Right atrium auricular region (tissue), 2 donors: ENCODE measurements at regions not wholly inside any gene's neighbourhood (a gene's known extent, or its start where the extent isn't known, plus 50 kb on each side); places are given as distances from the start of the nearest gene placed in this dataset.

Source experiments
- DNase-seq: peaks from one replicate; pipeline ENCODE4 v3.0.0-alpha.2; 2019; ENCODE audit warnings: low spot score
- H3K27ac ChIP-seq, 2 donors: fragments of 200-600 bp; sonication (generic); 1 replicate in 1 of 2; 2 replicates in 1 of 2; pipeline ENCODE4 v1.5.1; 2016 to 2019
- H3K27me3 ChIP-seq, 2 donors: fragments of 200-600 bp; sonication (generic); one replicate each; pipeline versions ENCODE4 v1.5.1 to v1.6.0; 2017 to 2019
- H3K36me3 ChIP-seq: fragments of 200-600 bp; sonication (generic); one replicate; pipeline ENCODE4 v1.5.1; 2016
- H3K4me1 ChIP-seq, 2 donors: fragments of 200-600 bp; sonication (generic); one replicate each; pipeline versions ENCODE4 v1.5.1 to v1.6.0; 2017 to 2019
- H3K4me3 ChIP-seq, 2 donors: fragments of 200-600 bp; sonication (generic); 1 replicate in 1 of 2; 2 replicates in 1 of 2; pipeline ENCODE4 v1.5.1; 2017 to 2019; ENCODE audit warnings: mild to moderate bottlenecking in 1 of 2, moderate library complexity in 1 of 2
- H3K9me3 ChIP-seq, 2 donors: fragments of 200-600 bp; sonication (generic); one replicate each; pipeline ENCODE4 v1.5.1; 2019
- TF ChIP-seq, protein P1 (sequence below), 2 donors: fragments of 200-600 bp; sonication (generic); IDR thresholded peaks; one replicate each; pipeline ENCODE4 v1.5.1; 2019; ENCODE audit warnings: antibody characterized with exemption in 2 of 2

DNA sequence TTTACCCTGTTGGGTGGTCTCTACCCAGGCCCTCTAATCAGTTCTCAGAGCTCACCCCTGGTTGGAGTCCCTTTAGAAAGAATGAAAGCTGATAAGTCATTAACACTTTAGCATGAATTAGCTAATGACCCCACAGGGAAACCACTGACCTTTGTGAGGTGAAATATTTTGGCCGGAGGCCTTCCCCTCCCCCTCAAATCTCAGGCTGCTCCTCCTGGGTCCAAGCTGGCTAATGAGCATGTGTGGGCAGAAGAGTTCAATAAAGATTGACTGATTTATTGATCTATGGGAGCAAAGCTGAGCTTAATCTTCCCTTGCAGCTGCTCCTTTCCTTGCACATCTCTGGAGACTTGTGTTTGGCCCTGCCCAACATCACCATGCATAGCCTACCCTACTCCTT lies 78.8 kb upstream of the CCDC85A start:
- no peaks in the 10 kb centered on the region for H3K4me1 ChIP-seq
- TF ChIP-seq, protein P1, sequence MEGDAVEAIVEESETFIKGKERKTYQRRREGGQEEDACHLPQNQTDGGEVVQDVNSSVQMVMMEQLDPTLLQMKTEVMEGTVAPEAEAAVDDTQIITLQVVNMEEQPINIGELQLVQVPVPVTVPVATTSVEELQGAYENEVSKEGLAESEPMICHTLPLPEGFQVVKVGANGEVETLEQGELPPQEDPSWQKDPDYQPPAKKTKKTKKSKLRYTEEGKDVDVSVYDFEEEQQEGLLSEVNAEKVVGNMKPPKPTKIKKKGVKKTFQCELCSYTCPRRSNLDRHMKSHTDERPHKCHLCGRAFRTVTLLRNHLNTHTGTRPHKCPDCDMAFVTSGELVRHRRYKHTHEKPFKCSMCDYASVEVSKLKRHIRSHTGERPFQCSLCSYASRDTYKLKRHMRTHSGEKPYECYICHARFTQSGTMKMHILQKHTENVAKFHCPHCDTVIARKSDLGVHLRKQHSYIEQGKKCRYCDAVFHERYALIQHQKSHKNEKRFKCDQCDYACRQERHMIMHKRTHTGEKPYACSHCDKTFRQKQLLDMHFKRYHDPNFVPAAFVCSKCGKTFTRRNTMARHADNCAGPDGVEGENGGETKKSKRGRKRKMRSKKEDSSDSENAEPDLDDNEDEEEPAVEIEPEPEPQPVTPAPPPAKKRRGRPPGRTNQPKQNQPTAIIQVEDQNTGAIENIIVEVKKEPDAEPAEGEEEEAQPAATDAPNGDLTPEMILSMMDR (IDR thresholded peaks at IDR 0.05) = no peak
- H3K9me3 ChIP-seq = no peaks in the 10 kb centered on the region
- H3K27me3 ChIP-seq = no peaks in the 10 kb centered on the region
- H3K4me3 ChIP-seq = no peak overlapping the region
- H3K36me3 ChIP-seq = no peaks in the 10 kb centered on the region
- no peak for DNase-seq
- H3K27ac ChIP-seq = no peak overlapping the region

DNA sequence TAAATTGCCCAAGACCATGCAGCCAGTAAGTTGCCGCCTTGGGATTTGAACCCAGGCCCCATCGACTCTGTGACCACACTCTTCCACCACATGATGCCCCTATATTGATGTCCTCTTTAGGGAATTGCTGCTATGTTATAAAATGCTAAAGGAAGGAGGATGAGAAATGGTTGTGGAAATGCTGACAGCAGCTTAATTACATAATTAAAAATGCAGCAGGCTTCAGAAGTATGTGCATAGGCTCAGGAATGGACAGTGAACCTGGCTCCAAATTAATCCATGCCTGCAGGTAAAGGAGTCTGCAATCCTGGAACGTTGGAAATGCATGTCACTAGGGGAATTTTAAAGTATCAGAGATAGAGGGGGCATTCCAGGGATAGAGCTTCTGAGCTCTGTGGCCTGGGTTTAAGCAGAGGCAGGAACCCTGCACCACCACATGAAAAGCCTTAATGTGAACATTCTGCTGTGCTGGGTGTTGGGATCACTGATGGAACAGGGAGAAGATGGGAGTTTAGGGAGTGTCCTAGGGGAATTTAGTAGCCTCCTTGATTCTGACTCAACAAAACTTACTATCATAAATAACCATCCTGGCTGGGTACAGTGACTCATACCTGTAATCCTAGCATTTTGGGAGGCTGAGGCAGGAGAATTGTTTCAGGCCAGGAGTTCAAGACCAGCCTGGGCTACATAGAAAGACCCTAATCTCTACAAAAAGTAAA lies 76.1 kb upstream of the CCDC85A start:
- no peaks in the 10 kb centered on the region for H3K27me3 ChIP-seq
- H3K9me3 ChIP-seq = no peaks in the 10 kb centered on the region
- H3K36me3 ChIP-seq = no peaks in the 10 kb centered on the region
- no peak overlapping the region for H3K27ac ChIP-seq
- TF ChIP-seq, protein P1 (IDR thresholded peaks at IDR 0.05) = no peak
- no peak for DNase-seq
- no peak overlapping the region for H3K4me3 ChIP-seq
- H3K4me1 ChIP-seq = no peaks in the 10 kb centered on the region

DNA sequence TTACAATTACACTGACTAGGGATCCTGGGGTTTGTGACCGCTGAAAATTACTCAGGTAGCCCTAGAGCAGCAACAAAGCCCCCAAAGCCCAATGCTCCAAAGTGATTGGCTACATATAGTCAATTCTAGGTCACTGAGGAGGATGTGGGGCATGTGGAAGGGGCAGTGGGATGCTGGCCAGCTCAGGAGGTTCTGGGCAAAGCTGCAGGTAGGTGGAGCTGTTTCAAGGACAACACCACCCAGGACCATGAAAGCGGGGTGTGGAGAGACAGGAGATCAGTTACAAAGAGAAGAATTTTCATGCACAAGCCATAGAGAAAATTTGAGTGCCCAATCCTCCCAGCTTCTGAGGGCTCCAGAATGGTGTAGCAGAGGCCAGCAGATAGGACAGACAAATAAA lies 75.0 kb upstream of the CCDC85A start:
- H3K27me3 ChIP-seq = no peaks in the 10 kb centered on the region
- no peak overlapping the region for H3K4me3 ChIP-seq
- no peaks in the 10 kb centered on the region for H3K36me3 ChIP-seq
- no peak for DNase-seq
- H3K27ac ChIP-seq = no peak overlapping the region
- H3K4me1 ChIP-seq = no peaks in the 10 kb centered on the region
- H3K9me3 ChIP-seq = no peaks in the 10 kb centered on the region
- TF ChIP-seq, protein P1 (IDR thresholded peaks at IDR 0.05) = no peak

DNA sequence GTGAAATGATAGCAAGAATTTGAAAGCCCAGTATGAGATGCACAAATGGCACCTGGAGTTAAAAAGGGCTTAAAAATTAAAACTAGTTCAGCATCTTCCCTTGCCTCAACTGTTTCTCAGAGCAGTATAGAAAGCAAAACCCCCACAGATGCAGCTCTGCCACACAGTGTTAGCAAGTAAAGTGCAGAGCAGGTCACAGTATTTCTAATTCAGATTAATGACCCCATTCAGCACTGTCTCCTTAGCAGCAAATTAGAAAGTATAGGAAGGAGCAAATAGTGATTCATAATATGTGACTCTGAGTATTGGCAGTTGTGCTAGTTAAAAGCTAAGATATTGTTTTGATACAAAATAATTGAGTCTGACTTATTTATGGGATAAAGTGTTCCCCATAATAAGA lies 73.8 kb upstream of the CCDC85A start:
- Histone ChIP-seq H3K27ac (no peak overlapping the region), H3K4me1 (no peaks in the 10 kb centered on the region), H3K27me3 (no peaks in the 10 kb centered on the region), H3K36me3 (no peaks in the 10 kb centered on the region), H3K4me3 (no peak overlapping the region), H3K9me3 (no peaks in the 10 kb centered on the region)
- TF ChIP-seq, protein P1 (IDR thresholded peaks at IDR 0.05) = no peak
- no peak for DNase-seq

DNA sequence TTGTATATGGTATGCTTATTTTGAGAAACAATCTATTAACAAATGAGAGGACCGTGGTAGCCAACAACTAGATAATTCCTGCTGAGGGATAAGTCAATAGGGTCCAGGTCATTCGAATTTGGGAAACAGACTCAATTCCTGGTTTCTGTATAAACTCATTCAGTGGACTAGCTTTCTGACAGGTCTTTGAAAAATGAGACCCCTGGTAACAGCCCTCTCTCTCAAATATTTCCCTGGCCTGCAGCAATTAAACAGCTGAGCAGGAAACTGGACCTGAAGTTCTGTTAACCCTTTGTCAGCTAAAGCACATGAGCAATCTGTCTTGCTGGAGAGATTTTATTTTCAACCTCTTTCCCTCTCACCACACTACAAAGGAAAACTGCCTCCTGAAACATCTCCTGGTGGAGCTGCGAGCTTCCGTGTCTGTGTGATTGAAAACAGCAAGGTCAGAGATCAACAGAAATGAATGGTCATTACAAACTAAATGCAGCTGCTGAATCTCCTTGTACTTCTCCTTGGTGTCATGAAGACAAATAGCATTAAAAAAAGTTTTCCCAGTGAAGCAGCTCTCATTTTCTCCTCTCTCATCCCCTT lies 70.3 kb upstream of the CCDC85A start:
- H3K27me3 ChIP-seq = no peaks in the 10 kb centered on the region
- H3K4me1 ChIP-seq = no peaks in the 10 kb centered on the region
- H3K9me3 ChIP-seq = no peaks in the 10 kb centered on the region
- H3K36me3 ChIP-seq = no peaks in the 10 kb centered on the region
- no peak overlapping the region for H3K27ac ChIP-seq
- no peak overlapping the region for H3K4me3 ChIP-seq
- TF ChIP-seq, protein P1 (IDR thresholded peaks at IDR 0.05) = no peak
- DNase-seq = no peak

DNA sequence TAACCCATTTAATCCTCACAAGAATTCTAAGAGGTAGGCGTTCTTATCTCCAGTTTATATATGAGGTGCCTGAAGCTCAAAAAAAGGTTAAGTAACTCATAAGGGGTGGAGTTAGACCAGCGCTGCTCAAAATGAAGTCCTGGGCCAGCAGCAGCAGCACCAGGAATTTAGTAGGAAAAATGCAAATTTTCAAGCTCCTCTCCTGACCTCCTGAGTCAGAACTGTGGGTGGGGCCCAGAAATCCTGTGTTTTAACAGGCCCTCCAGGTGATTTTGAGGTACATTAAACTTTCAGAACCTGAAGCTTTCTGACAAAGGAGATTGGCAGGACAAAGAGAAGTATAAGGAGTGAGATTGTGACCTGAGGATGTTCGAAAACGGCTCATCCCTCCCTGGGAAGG lies 66.0 kb upstream of the CCDC85A start:
- H3K4me1 ChIP-seq = no peaks in the 10 kb centered on the region
- TF ChIP-seq, protein P1 (IDR thresholded peaks at IDR 0.05) = no peak
- H3K9me3 ChIP-seq = no peaks in the 10 kb centered on the region
- H3K27me3 ChIP-seq = no peaks in the 10 kb centered on the region
- no peak overlapping the region for H3K4me3 ChIP-seq
- H3K27ac ChIP-seq = no peak overlapping the region
- no peak for DNase-seq
- H3K36me3 ChIP-seq = no peaks in the 10 kb centered on the region
